ENCODE measurements at regions not wholly inside any gene's neighbourhood (a gene's known extent, or its start where the extent isn't known, plus 50 kb on each side); places are given as distances from the start of the nearest gene placed in this dataset.
A peak's percentile ranks its signal among the peaks of the same experiment; 100 is the strongest.

DNA sequence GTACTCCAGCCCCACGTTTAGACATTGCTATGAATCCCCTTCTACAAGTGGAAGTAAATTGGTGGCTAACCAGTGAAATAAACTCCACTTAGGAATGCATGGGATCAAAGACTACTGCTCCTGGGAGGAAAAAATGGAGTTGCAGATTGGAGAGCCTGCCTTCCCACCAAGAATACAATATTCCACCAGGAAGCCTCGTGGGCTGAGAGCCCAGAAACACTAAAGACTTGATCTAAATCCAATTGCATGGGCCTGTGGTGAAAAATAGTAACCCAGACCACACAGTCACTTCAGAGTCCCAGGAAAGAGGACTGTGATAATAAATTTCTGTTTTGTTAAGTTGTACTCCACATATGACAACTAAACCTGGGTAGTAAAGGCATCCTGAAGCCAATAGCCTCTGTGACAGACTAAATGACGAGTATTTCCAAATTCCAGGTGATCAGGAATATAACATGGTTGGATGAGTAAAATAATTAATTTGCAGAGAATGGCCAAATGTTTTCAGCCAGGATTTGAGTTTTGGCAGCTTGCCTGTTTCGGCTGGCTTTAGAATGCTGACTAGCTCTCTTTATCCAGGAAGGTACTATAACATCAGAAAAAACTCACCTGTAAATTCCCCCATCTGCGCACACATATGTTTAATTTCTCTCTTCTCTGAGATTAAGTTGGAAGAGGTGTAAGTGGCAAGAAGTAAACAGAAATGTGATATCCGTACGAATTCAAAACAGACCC is 480.3 kb downstream of the LIG4 start:
- DNase-seq = no peak

- DNase-seq = no peak
Measured at GRCh38 chr13:107733276-107733675, 482.1 kb downstream of the LIG4 start.

DNA sequence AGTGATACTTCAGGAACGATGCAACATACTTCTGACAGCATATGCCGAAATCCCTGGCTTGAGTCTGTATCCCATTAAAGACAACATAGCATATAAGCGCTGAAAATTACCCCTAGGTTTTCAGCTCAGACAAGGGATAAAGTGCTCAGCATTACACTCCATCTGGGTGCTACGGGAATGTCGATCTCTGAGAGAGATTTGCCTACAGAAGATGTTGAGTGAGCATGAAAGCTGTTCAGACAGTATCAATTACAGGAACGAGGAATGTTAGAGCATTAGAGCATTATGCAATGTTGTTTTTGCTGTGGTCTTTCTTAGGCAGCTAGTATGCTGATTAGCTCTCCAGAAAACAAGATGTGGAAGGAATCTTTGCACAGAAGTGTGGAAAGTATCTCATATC is 484.5 kb downstream of the LIG4 start:
- DNase-seq = no peak

GRCh38 chr13:107721125-107721869 is 494.0 kb downstream of the LIG4 start:
- no peak for DNase-seq

- no peak for DNase-seq
Measured at GRCh38 chr13:107716741-107717140, 498.6 kb downstream of the LIG4 start.

DNA sequence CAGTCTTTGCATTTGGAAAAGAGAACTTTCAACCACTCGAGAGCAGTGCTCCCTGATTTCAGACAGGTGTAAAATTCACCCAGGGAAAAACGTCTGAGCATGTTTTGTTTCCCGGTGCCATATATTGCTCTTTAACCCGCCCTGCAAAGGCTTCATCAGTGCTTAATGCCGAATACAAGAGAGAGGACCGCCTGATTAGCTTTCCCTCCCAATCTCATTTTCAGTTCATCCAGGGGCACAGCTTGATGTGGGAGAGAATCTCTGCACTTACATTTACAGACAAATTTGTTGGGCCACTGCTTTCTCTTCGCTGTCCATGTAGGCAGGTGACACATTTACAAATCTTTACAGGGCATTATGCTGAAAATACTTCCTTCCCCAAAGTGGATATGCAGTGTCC is 499.1 kb downstream of the LIG4 start:
- no peak for DNase-seq

- no peak for DNase-seq
Measured at GRCh38 chr13:107715496-107715895, 499.8 kb downstream of the LIG4 start.

- DNase-seq = no peak
Measured at GRCh38 chr13:107713314-107713713, 502.0 kb downstream of the LIG4 start.

DNA sequence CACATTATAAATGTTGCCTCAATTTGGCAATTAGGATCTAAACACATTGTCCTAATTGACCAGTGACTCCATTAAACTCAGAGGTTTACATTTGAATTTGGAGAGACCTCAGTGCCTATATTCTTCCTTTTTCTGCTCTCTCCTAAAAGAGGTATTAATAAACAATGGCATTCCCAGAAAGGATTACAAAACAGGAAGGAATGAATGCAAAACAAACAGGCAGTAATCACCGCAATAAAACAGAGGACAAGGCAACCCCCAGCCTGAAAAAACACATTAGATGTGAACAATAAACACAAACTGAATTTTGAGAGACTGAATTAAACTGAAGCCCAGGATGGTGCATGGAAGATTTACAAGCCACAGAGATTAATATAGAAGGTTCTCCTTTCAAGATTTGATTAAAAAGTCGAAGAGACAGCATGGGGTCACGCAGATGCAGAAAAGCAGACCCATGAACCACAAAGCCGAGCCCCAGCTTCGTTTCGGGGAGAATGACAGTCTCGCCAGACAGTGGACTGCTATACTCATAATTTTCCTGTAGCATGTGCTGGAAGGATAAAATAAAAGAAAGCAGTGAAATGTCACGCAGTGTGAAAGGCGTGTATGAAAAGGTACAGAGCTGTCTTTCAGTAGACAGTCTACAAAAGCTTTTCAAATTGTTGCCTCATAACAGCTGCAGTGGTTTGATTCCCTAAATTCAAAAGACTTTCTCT is 503.0 kb downstream of the LIG4 start:
- no peak for DNase-seq

DNA sequence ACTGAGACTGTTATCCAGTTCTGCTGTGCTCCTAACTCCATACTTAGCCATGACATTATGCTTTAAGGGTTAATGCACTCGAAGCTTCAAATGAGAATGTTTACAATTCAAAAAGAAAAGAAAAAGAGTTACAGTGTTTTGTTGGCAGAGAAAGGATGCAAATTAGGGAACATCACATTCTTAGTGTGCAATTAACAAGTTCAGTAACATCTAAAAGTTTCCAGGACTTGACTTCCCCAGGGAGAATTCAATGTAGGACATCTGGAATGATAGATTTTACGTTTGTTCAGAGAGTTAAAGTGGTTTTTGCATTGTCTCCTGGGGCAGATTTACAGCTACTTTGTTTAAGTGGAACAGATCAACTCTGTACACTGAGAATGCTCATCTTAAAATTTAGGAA is 525.2 kb downstream of the LIG4 start:
- no peak for DNase-seq

DNA sequence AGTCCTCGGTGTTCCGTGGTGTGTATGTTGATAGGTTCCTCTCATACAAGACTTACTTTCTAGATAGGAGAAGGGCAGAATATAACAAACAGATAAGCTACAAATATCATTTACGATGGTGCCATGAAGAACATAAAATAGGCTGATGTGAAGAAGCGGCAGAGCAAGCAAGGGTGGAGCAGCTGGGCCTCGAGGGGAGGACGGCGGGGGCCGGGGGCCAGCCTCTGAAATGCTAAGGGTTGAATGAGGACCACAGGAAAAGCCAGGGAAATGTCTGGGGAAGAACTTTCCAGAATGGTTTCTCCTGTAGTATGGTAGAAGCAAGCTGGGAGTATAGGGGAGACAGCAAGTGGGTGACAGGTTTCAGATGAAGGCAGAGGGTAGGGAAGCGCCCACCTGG is 529.5 kb downstream of the LIG4 start:
- no peak for DNase-seq

GRCh38 chr13:107681600-107681999 is 533.7 kb downstream of the LIG4 start:
- no peak for DNase-seq

GRCh38 chr13:107680115-107680514 is 535.2 kb downstream of the LIG4 start:
- DNase-seq = no peak

GRCh38 chr13:107678075-107678689 is 537.2 kb downstream of the LIG4 start:
- no peak for DNase-seq

- no peak for DNase-seq
Measured at GRCh38 chr13:107675847-107676550, 539.3 kb downstream of the LIG4 start.

DNA sequence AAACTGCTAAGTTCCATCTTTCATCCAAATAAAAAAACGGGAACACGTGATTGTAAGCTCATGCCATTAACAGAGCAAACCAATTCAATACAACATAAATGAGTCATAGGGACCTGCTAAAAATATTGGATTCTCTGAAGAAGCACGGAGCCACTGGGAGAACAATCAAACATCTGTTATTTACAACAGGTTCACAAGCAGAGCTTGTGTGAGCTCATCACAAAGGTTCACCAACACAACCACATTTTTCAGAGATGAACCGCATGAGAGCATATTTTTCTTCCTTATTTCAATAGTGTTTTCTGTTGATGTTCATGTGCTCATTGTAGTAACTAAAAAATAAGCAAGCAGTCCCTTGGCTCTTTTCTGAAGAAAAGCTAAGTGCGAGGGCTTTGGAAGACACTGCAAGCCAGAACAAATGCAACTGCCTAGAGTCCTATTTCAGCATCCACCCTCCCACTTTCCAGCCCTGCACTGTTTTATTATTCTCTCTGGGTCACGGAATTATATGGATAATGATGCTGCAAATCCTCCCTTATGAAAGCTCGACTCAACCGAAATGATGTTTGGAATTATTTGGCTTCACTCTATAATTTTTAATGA is 545.8 kb downstream of the LIG4 start:
- DNase-seq = no peak

DNA sequence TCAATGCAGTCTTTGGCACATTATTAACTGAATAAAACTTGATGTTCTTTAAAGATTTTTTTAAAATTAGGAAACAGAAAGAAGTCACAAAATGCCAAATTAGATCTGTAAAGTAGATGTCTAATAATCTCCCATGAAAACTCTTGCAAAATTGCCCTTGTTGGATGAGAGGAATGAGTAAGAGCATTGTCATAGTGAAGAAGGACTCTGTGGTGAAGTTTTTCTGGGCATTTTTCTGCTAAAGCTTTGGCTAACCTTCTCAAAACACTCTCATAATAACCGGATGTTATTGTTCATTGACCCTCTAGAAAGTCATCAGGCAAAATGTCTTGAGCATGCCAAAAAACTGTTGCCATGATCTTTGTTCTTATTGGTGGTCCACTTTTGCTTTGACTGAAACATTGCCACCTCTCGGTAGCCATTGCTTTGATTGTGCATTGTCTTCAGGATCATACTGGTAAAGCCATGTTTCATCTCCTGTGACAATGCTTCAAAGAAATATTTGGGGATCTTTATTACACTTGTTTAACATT is 549.3 kb downstream of the LIG4 start:
- DNase-seq = no peak

- DNase-seq = no peak
Measured at GRCh38 chr13:107650081-107650701, 565.1 kb downstream of the LIG4 start.

GRCh38 chr13:107649079-107649478 is 566.3 kb downstream of the LIG4 start:
- no peak for DNase-seq

GRCh38 chr13:107644136-107644535 is 571.2 kb downstream of the LIG4 start:
- no peak for DNase-seq

- no peak for DNase-seq
Measured at GRCh38 chr13:107643615-107644014, 571.7 kb downstream of the LIG4 start.

- peak; percentile 46 to 52 for DNase-seq
Measured at GRCh38 chr13:107642831-107643230, 572.5 kb downstream of the LIG4 start.

Measured in cerebellar nuclear complex (tissue), 1 donor.